Nucleus accumbens (tissue), 56 donors: ENCODE measurements at regions not wholly inside any gene's neighbourhood (a gene's known extent, or its start where the extent isn't known, plus 50 kb on each side); places are given as distances from the start of the nearest gene placed in this dataset.

Experiments used
- DNase-seq, 56 donors: peaks; one replicate each; lab custom pipeline; 2025; lab: John Stamatoyannopoulos, UW

DNA sequence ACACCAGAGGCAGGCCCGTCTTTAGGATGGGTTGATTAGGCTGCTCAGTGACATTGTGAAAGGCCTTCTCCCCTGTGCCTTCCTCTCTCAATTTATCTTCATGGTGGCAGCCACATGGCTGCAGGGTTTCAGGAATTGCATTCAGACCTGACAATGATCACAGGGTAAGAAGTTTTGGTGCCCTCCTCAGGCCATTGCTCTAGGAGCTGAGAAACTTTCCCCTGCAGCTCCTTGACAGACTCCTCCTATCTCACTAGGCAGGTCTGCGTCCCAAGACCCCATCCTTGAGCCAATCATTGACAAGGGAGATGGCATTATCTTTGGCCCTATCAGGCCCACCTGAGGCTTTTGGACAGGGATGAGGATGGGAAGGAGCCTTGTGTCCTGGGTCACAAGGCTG is 57.4 kb upstream of the ANO4 start:
- DNase-seq, result no peak

- no peak for DNase-seq
Observed at GRCh38 chr12:100738086-100738485, 56.5 kb upstream of the ANO4 start.

DNA sequence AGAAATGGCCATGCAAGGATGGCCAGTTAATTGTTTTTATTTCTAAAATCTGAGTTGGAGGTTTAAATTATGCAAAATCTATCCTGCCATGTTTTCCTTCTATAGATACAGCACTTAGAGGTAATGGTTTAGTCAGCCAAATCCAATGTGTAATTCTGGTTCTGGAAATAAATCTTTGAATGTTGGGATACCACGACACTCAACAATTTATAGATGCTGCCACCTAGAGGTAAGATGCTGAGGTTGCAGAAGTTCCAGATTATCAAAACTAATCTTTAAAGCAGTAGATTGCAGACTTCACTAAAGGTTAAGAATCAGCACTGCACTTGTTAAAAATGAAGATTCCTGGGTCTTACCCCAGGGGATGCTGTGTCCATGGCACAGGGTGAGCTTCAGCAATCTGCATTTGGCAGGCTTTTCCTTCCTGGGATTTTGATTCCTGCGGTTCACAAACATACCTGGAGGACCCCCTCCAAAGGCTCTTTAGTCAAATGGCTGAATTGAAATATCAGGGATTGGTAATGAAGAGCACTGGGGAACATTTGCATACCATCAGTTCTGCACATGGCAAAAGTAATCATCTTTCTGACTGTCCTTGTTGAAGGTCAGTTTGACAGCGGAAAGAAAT is 53.4 kb upstream of the ANO4 start:
- peak in 1 of 56 donors; percentile 15 for DNase-seq

DNA sequence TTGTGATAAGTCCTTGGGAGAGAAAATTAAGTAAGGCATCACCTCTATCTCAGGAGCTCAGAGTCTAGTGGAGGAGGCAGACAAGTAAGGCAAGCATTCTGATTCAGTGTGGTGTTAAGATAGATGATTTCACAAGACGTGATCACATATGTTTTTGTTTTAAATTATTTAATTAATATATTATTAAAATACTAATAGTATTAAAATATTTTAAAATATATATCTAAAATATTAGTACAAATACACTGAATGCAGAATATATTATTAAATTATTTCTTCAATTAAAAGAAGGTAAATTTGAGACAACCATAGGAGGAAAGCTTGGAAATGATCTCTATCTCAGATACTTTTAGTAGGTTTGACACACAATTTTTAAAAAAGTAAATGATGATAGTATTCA is 51.5 kb upstream of the ANO4 start:
- no peak for DNase-seq
